CD4-positive, alpha-beta T cell (primary cell): ENCODE measurements at regions not wholly inside any gene's neighbourhood (a gene's known extent, or its start where the extent isn't known, plus 50 kb on each side); places are given as distances from the start of the nearest gene placed in this dataset.

Experiments
- ATAC-seq: fragments of 200-7000 bp; cut with Tn5 transposase; one replicate; pipeline ENCODE4 v1.10.0; 2022; ENCODE audit warnings: mild to moderate bottlenecking; ENCODE audit not compliant: poor library complexity
- CTCF ChIA-PET: fragments of 350-600 bp; sonication (Branson Sonifier 250); formaldehyde crosslinking; loops from one replicate; lab custom pipeline; 2021; ENCODE audit warnings: antibody characterized with exemption, inconsistent platforms; lab: Charles Lee
- POLR2A ChIA-PET: fragments of 350-600 bp; sonication (Branson Sonifier 250); formaldehyde crosslinking; loops from one replicate; lab custom pipeline; 2021; ENCODE audit warnings: antibody characterized with exemption, inconsistent platforms; lab: Charles Lee
- DNase-seq, 14 experiments: peaks; one replicate each; pipeline ENCODE4 v3.0.0-alpha.2; 2013 to 2020; ENCODE audit warnings: mixed read lengths in 2 of 14
- H3K27ac ChIP-seq, 2 donors: one replicate each; pipeline versions ENCODE4 v1.5.1 to v1.7.0; 2013; ENCODE audit warnings: low read length in 2 of 2, low read depth in 1 of 2, mild to moderate bottlenecking in 1 of 2
- H3K27me3 ChIP-seq, 2 experiments: 1 replicate in 1 of 2; 2 replicates in 1 of 2; pipeline versions ENCODE4 v1.6.1 to v1.7.0; 2013; ENCODE audit warnings: low read length in 2 of 2, control low read depth in 1 of 2, mild to moderate bottlenecking in 1 of 2, moderate library complexity in 1 of 2; ENCODE audit not compliant: insufficient read depth in 2 of 2, control insufficient read depth in 1 of 2
- H3K36me3 ChIP-seq: one replicate; pipeline ENCODE4 v1.6.1; 2013; ENCODE audit warnings: low read length, control low read depth; ENCODE audit not compliant: insufficient read depth
- H3K4me1 ChIP-seq: one replicate; pipeline ENCODE4 v1.6.1; 2013; ENCODE audit warnings: low read length, control low read depth; ENCODE audit not compliant: insufficient read depth
- H3K4me3 ChIP-seq: one replicate; pipeline ENCODE4 v1.5.1; 2013; ENCODE audit warnings: mild to moderate bottlenecking, low read length, moderate library complexity
- H3K9me3 ChIP-seq, 2 experiments: 1 replicate in 1 of 2; 2 replicates in 1 of 2; pipeline versions ENCODE4 v1.6.1 to v1.7.0; 2013; ENCODE audit warnings: low read length in 2 of 2, mild to moderate bottlenecking in 2 of 2, control low read depth in 1 of 2, moderate library complexity in 1 of 2; ENCODE audit not compliant: control insufficient read depth in 1 of 2, insufficient read depth in 1 of 2
- H3K27ac Mint-ChIP-seq: one replicate; pipeline ENCODE4 v1.8.0; 2020; ENCODE audit warnings: mixed read lengths
- H3K27me3 Mint-ChIP-seq: one replicate; pipeline ENCODE4 v1.8.0; 2021; ENCODE audit warnings: mixed read lengths
- H3K36me3 Mint-ChIP-seq: one replicate; pipeline ENCODE4 v1.8.0; 2021; ENCODE audit warnings: low read depth, mixed read lengths
- H3K4me1 Mint-ChIP-seq: one replicate; pipeline ENCODE4 v1.8.0; 2021; ENCODE audit warnings: low read depth, mixed read lengths
- H3K4me3 Mint-ChIP-seq: one replicate; pipeline ENCODE4 v1.8.0; 2020; ENCODE audit warnings: mild to moderate bottlenecking, mixed read lengths
- H3K9me3 Mint-ChIP-seq: one replicate; pipeline ENCODE4 v1.8.0; 2020; ENCODE audit warnings: mixed read lengths
- CTCF ChIP-seq: fragments of 200-600 bp; IDR thresholded peaks from one replicate; pipeline ENCODE4 v1.8.0; 2022; ENCODE audit warnings: antibody characterized with exemption, mild to moderate bottlenecking
- intact Hi-C, 2 experiments: fragments of 100-400 bp; cut with DNase I in 1 of 2; cut with micrococcal nuclease in 1 of 2; formaldehyde crosslinking; loops; one replicate each; pipeline versions ENCODE4 v1.15.1 to v1.9.0; 2023 to 2025; cut with DNase I, micrococcal nuclease

GRCh38 chr4:134650461-134650860 is 448.9 kb upstream of the PABPC4L start:
- no peaks in the 10 kb centered on the region for H3K4me1 ChIP-seq
- intact Hi-C loops = no loop called here
- ATAC-seq = no peak
- H3K9me3 ChIP-seq = peaks cover 0 to 4% of the 10 kb centered on the region in 2 experiments
- POLR2A ChIA-PET = no interaction called here
- H3K36me3 ChIP-seq = no peaks in the 10 kb centered on the region
- no peaks in the 10 kb centered on the region for H3K27me3 ChIP-seq
- DNase-seq = no peak
- Mint-ChIP-seq H3K27ac (no peak overlapping the region), H3K4me1 (no peaks in the 10 kb centered on the region), H3K36me3 (no peaks in the 10 kb centered on the region), H3K27me3 (no peaks in the 10 kb centered on the region), H3K4me3 (no peak overlapping the region), H3K9me3 (peaks cover 2% of the 10 kb centered on the region)
- no peak overlapping the region for H3K4me3 ChIP-seq
- CTCF ChIA-PET = no interaction called here
- TF ChIP-seq CTCF = no peak
- H3K27ac ChIP-seq = no peak overlapping the region

GRCh38 chr4:134645778-134646177 is 444.2 kb upstream of the PABPC4L start:
- ChIA-PET CTCF (no interaction called here), POLR2A (no interaction called here)
- intact Hi-C loops = no loop called here
- H3K27me3 ChIP-seq = no peaks in the 10 kb centered on the region
- no peak for DNase-seq
- H3K36me3 Mint-ChIP-seq = no peaks in the 10 kb centered on the region
- H3K4me3 ChIP-seq = no peak overlapping the region
- H3K27ac ChIP-seq = no peak overlapping the region
- no peaks in the 10 kb centered on the region for H3K36me3 ChIP-seq
- no peak overlapping the region for H3K27ac Mint-ChIP-seq
- ATAC-seq = no peak
- peaks cover 5% of the 10 kb centered on the region for H3K9me3 Mint-ChIP-seq
- H3K9me3 ChIP-seq = no peaks in the 10 kb centered on the region
- no peaks in the 10 kb centered on the region for H3K4me1 Mint-ChIP-seq
- no peaks in the 10 kb centered on the region for H3K4me1 ChIP-seq
- no peaks in the 10 kb centered on the region for H3K27me3 Mint-ChIP-seq
- no peak for TF ChIP-seq CTCF
- no peak overlapping the region for H3K4me3 Mint-ChIP-seq

- ChIA-PET POLR2A (no interaction called here), CTCF (interaction anchor here (1.0 kb wide), 1 partner anchor 10 kb away, joined by 3 read pairs; no protein-coding TSS in a partner anchor)
- ATAC-seq (no peak), DNase-seq (no peak)
- Histone ChIP-seq H3K27me3 (no peaks in the 10 kb centered on the region), H3K9me3 (peaks cover 3 to 8% of the 10 kb centered on the region in 2 experiments), H3K4me3 (no peak overlapping the region), H3K4me1 (no peaks in the 10 kb centered on the region), H3K36me3 (no peaks in the 10 kb centered on the region), H3K27ac (no peak overlapping the region)
- Mint-ChIP-seq H3K27ac (no peak overlapping the region), H3K9me3 (no peaks in the 10 kb centered on the region), H3K4me1 (no peaks in the 10 kb centered on the region), H3K27me3 (no peaks in the 10 kb centered on the region), H3K4me3 (no peak overlapping the region), H3K36me3 (no peaks in the 10 kb centered on the region)
- intact Hi-C loops = no loop called here
- no peak for TF ChIP-seq CTCF
Observed at GRCh38 chr4:134636338-134637051, 434.9 kb upstream of the PABPC4L start.
